Urinary bladder (tissue), 3 donors: ENCODE measurements at regions not wholly inside any gene's neighbourhood (a gene's known extent, or its start where the extent isn't known, plus 50 kb on each side); places are given as distances from the start of the nearest gene placed in this dataset.

Experiments
- DNase-seq: peaks from one replicate; pipeline ENCODE4 v3.0.0-alpha.2; 2015; ENCODE audit errors: extremely low spot score
- H3K27ac ChIP-seq: one replicate; pipeline ENCODE4 v1.5.1; 2013; ENCODE audit warnings: low read depth, mild to moderate bottlenecking, moderate library complexity
- H3K36me3 ChIP-seq: one replicate; pipeline ENCODE4 v1.6.1; 2013; ENCODE audit warnings: mild to moderate bottlenecking, moderate library complexity; ENCODE audit not compliant: insufficient read depth
- H3K4me1 ChIP-seq: one replicate; pipeline ENCODE4 v1.6.1; 2013; ENCODE audit warnings: mild to moderate bottlenecking, moderate library complexity; ENCODE audit not compliant: insufficient read depth
- H3K4me3 ChIP-seq: one replicate; pipeline ENCODE4 v1.5.1; 2013; ENCODE audit warnings: low read depth, low read length
- WGBS: extraction: QIAGEN DNeasy Blood & Tissue Kit; methylation state at CpG from one replicate; pipeline ENCODE4 v1.1.7; 2013; 5-methylcytosine and 5-hydroxymethylcytosine counted together
- donor health status: healthy with polysubstance abuse.
- donor health status: healthy.

- WGBS, result 81% methylated on average over 5 of the region's 5 CpGs
- Histone ChIP-seq H3K4me3 (no peak overlapping the region), H3K4me1 (no peaks in the 10 kb centered on the region), H3K36me3 (no peaks in the 10 kb centered on the region), H3K27ac (no peak overlapping the region)
- no peak for DNase-seq
These were observed 175.9 kb downstream of the KIF4B start for GRCh38 chr5:155189476-155189875.

GRCh38 chr5:155189981-155190380, 176.4 kb downstream of the KIF4B start:
- no peaks in the 10 kb centered on the region for H3K36me3 ChIP-seq
- no peak for DNase-seq
- H3K4me1 ChIP-seq, result no peaks in the 10 kb centered on the region
- WGBS, result 77% methylated on average over 4 of the region's 4 CpGs
- H3K4me3 ChIP-seq, result no peak overlapping the region
- H3K27ac ChIP-seq, result no peak overlapping the region

- no peaks in the 10 kb centered on the region for H3K4me1 ChIP-seq
- H3K4me3 ChIP-seq, result no peak overlapping the region
- no peak overlapping the region for H3K27ac ChIP-seq
- 68% methylated on average over 3 of the region's 3 CpGs for WGBS
- H3K36me3 ChIP-seq, result no peaks in the 10 kb centered on the region
- no peak for DNase-seq
These were observed 179.5 kb downstream of the KIF4B start for GRCh38 chr5:155193029-155193428.

- WGBS, result 73% methylated on average over 7 of the region's 7 CpGs
- no peak overlapping the region for H3K27ac ChIP-seq
These were observed 180.0 kb downstream of the KIF4B start for GRCh38 chr5:155193483-155194107.

GRCh38 chr5:155200608-155201007, 187.1 kb downstream of the KIF4B start:
- no peak overlapping the region for H3K27ac ChIP-seq
- no peaks in the 10 kb centered on the region for H3K4me1 ChIP-seq
- H3K4me3 ChIP-seq, result no peak overlapping the region
- 72% methylated on average over 4 of the region's 4 CpGs for WGBS
- no peak for DNase-seq
- no peaks in the 10 kb centered on the region for H3K36me3 ChIP-seq

More at GRCh38 chr5:155193483-155194107, 180.0 kb downstream of the KIF4B start:
- DNase-seq, result no peak
- Histone ChIP-seq H3K36me3 (no peaks in the 10 kb centered on the region), H3K4me1 (no peaks in the 10 kb centered on the region), H3K4me3 (no peak overlapping the region)

- 80% methylated on average over 1 of the region's 1 CpG for WGBS
- Histone ChIP-seq H3K36me3 (no peaks in the 10 kb centered on the region), H3K4me3 (no peak overlapping the region), H3K27ac (no peak overlapping the region), H3K4me1 (no peaks in the 10 kb centered on the region)
- no peak for DNase-seq
These were observed 198.2 kb downstream of the KIF4B start for GRCh38 chr5:155211764-155212163.

GRCh38 chr5:155222393-155222792, 208.8 kb downstream of the KIF4B start:
- H3K4me3 ChIP-seq, result no peak overlapping the region
- no peaks in the 10 kb centered on the region for H3K4me1 ChIP-seq
- no peak for DNase-seq
- no peaks in the 10 kb centered on the region for H3K36me3 ChIP-seq
- 63% methylated on average over 6 of the region's 6 CpGs for WGBS
- no peak overlapping the region for H3K27ac ChIP-seq

- no peak overlapping the region for H3K4me3 ChIP-seq
- no peaks in the 10 kb centered on the region for H3K36me3 ChIP-seq
- DNase-seq, result no peak
- no peak overlapping the region for H3K27ac ChIP-seq
- H3K4me1 ChIP-seq, result no peaks in the 10 kb centered on the region
- 91% methylated on average over 5 of the region's 5 CpGs for WGBS
These were observed 215.6 kb downstream of the KIF4B start for GRCh38 chr5:155229135-155229534.

- no peak for DNase-seq
- H3K4me3 ChIP-seq, result no peak overlapping the region
- no peak overlapping the region for H3K27ac ChIP-seq
- H3K4me1 ChIP-seq, result no peaks in the 10 kb centered on the region
- 87% methylated on average over 2 of the region's 2 CpGs for WGBS
- H3K36me3 ChIP-seq, result no peaks in the 10 kb centered on the region
These were observed 226.2 kb downstream of the KIF4B start for GRCh38 chr5:155239803-155240202.

- Histone ChIP-seq H3K27ac (no peak overlapping the region), H3K4me3 (no peak overlapping the region), H3K4me1 (no peaks in the 10 kb centered on the region), H3K36me3 (no peaks in the 10 kb centered on the region)
- WGBS, result 72% methylated on average over 5 of the region's 5 CpGs
- DNase-seq, result no peak
These were observed 237.0 kb downstream of the KIF4B start for GRCh38 chr5:155250596-155250995.

- no peak overlapping the region for H3K27ac ChIP-seq
- no peak for DNase-seq
- no peaks in the 10 kb centered on the region for H3K4me1 ChIP-seq
- H3K4me3 ChIP-seq, result no peak overlapping the region
- no peaks in the 10 kb centered on the region for H3K36me3 ChIP-seq
These were observed 238.5 kb downstream of the KIF4B start for GRCh38 chr5:155252025-155252424.

- H3K27ac ChIP-seq, result no peak overlapping the region
- H3K4me3 ChIP-seq, result no peak overlapping the region
- 79% methylated on average over 3 of the region's 3 CpGs for WGBS
- DNase-seq, result no peak
- H3K36me3 ChIP-seq, result no peaks in the 10 kb centered on the region
- H3K4me1 ChIP-seq, result no peaks in the 10 kb centered on the region
These were observed 239.2 kb downstream of the KIF4B start for GRCh38 chr5:155252717-155253116.

GRCh38 chr5:155254399-155254798, 240.8 kb downstream of the KIF4B start:
- Histone ChIP-seq H3K36me3 (no peaks in the 10 kb centered on the region), H3K4me3 (no peak overlapping the region), H3K4me1 (no peaks in the 10 kb centered on the region), H3K27ac (no peak overlapping the region)
- no peak for DNase-seq
- WGBS, result 39% methylated on average over 2 of the region's 2 CpGs

GRCh38 chr5:155258161-155258560, 244.6 kb downstream of the KIF4B start:
- H3K4me1 ChIP-seq, result no peaks in the 10 kb centered on the region
- H3K4me3 ChIP-seq, result no peak overlapping the region
- no peak for DNase-seq
- WGBS, result 58% methylated on average over 6 of the region's 6 CpGs
- no peaks in the 10 kb centered on the region for H3K36me3 ChIP-seq
- no peak overlapping the region for H3K27ac ChIP-seq

GRCh38 chr5:155259648-155260047, 246.1 kb downstream of the KIF4B start:
- Histone ChIP-seq H3K4me3 (no peak overlapping the region), H3K36me3 (no peaks in the 10 kb centered on the region), H3K27ac (no peak overlapping the region), H3K4me1 (no peaks in the 10 kb centered on the region)
- 77% methylated on average over 5 of the region's 5 CpGs for WGBS
- no peak for DNase-seq
